ENCODE measurements at regions not wholly inside any gene's neighbourhood (a gene's known extent, or its start where the extent isn't known, plus 50 kb on each side); places are given as distances from the start of the nearest gene placed in this dataset.

- Histone ChIP-seq H3K36me3 (ENCODE audit: control insufficient read depth, insufficient read depth, low read length) (no peaks in the 10 kb centered on the region), H3K79me2 (ENCODE audit: control insufficient read depth, insufficient read depth, low read length) (no peaks in the 10 kb centered on the region), H3K27me3 (ENCODE audit: control insufficient read depth, insufficient read depth, low read length) (no peaks in the 10 kb centered on the region), H3K4me3 (replicated peaks in 1 of 4; ENCODE audit: control extremely low read depth in 1 of 4, insufficient read depth in 1 of 4, low read depth in 3 of 4, low read length in 4 of 4) (no peak overlapping the region), H3K9ac (ENCODE audit: insufficient read depth, low read length) (no peak overlapping the region), H3K4me2 (ENCODE audit: extremely low read depth, insufficient read depth, low read length) (no peak overlapping the region), H4K20me1 (ENCODE audit: control insufficient read depth, extremely low read depth, insufficient read depth, low read length) (no peaks in the 10 kb centered on the region), H3K4me1 (ENCODE audit: control insufficient read depth, extremely low read depth, insufficient read depth, low read length) (no peaks in the 10 kb centered on the region), H3K27ac (ENCODE audit: insufficient read depth, low read length) (no peak overlapping the region), H2AFZ (ENCODE audit: low read length) (no peak overlapping the region), H3K9me3 (ENCODE audit: control insufficient read depth, insufficient read depth, low read depth, low read length) (no peaks in the 10 kb centered on the region)
- TF ChIP-seq CTCF (conservative IDR thresholded peaks at IDR 0.05 in 1 of 2, IDR thresholded peaks at IDR 0.05 in 1 of 2; ENCODE audit: low read depth in 1 of 2, low read length in 2 of 2) (no peak), EZH2 (IDR thresholded peaks at IDR 0.05; ENCODE audit: low read length, missing control alignments) (no peak)
- no peak for DNase-seq (ENCODE audit: low read depth in 2 of 2)
Measured at GRCh38 chr17:33892717-33893591, 362.1 kb upstream of the CCL2 start.

GRCh38 chr17:33895491-33895890, 359.6 kb upstream of the CCL2 start:
- no peaks in the 10 kb centered on the region for H3K79me2 ChIP-seq (ENCODE audit: control insufficient read depth, insufficient read depth, low read length)
- no peak overlapping the region for H2AFZ ChIP-seq (ENCODE audit: low read length)
- H3K36me3 ChIP-seq (ENCODE audit: control insufficient read depth, insufficient read depth, low read length): no peaks in the 10 kb centered on the region
- no peaks in the 10 kb centered on the region for H3K9me3 ChIP-seq (ENCODE audit: control insufficient read depth, insufficient read depth, low read depth, low read length)
- no peaks in the 10 kb centered on the region for H3K4me1 ChIP-seq (ENCODE audit: control insufficient read depth, extremely low read depth, insufficient read depth, low read length)
- H3K27ac ChIP-seq (ENCODE audit: insufficient read depth, low read length): no peak overlapping the region
- no peak overlapping the region for H3K4me3 ChIP-seq (replicated peaks in 1 of 4; ENCODE audit: control extremely low read depth in 1 of 4, insufficient read depth in 1 of 4, low read depth in 3 of 4, low read length in 4 of 4)
- no peak overlapping the region for H3K9ac ChIP-seq (ENCODE audit: insufficient read depth, low read length)
- TF ChIP-seq EZH2 (IDR thresholded peaks at IDR 0.05; ENCODE audit: low read length, missing control alignments): no peak
- no peak for TF ChIP-seq CTCF (conservative IDR thresholded peaks at IDR 0.05 in 1 of 2, IDR thresholded peaks at IDR 0.05 in 1 of 2; ENCODE audit: low read depth in 1 of 2, low read length in 2 of 2)
- DNase-seq (ENCODE audit: low read depth in 2 of 2): no peak
- no peak overlapping the region for H3K4me2 ChIP-seq (ENCODE audit: extremely low read depth, insufficient read depth, low read length)
- H4K20me1 ChIP-seq (ENCODE audit: control insufficient read depth, extremely low read depth, insufficient read depth, low read length): no peaks in the 10 kb centered on the region
- no peaks in the 10 kb centered on the region for H3K27me3 ChIP-seq (ENCODE audit: control insufficient read depth, insufficient read depth, low read length)

DNA sequence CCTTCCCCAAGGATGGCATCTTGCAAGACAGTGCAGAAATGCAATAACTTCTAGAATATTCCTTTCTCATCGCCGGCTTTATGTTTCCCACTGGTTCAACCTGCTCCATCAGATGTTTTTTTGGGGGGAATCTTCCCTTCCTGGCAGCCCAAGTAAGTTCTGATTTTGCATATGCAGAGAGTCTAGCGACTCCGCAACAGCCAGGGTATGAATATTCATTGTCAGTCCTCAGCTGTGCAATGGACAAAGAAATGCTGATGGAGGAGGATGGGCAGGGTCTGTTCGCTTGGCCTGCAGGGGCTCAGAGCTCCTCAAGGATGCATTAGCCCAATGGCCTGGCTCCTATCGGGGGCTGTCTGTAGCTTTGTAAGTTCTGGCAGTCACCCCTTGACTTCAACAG, 358.8 kb upstream of the CCL2 start:
- no peak overlapping the region for H3K9ac ChIP-seq (ENCODE audit: insufficient read depth, low read length)
- no peaks in the 10 kb centered on the region for H3K27me3 ChIP-seq (ENCODE audit: control insufficient read depth, insufficient read depth, low read length)
- TF ChIP-seq EZH2 (IDR thresholded peaks at IDR 0.05; ENCODE audit: low read length, missing control alignments): no peak
- no peak for TF ChIP-seq CTCF (conservative IDR thresholded peaks at IDR 0.05 in 1 of 2, IDR thresholded peaks at IDR 0.05 in 1 of 2; ENCODE audit: low read depth in 1 of 2, low read length in 2 of 2)

More for the DNA sequence above, 358.8 kb upstream of the CCL2 start:
- no peak overlapping the region for H3K4me2 ChIP-seq (ENCODE audit: extremely low read depth, insufficient read depth, low read length)
- no peaks in the 10 kb centered on the region for H3K79me2 ChIP-seq (ENCODE audit: control insufficient read depth, insufficient read depth, low read length)
- no peaks in the 10 kb centered on the region for H3K4me1 ChIP-seq (ENCODE audit: control insufficient read depth, extremely low read depth, insufficient read depth, low read length)
- no peaks in the 10 kb centered on the region for H3K9me3 ChIP-seq (ENCODE audit: control insufficient read depth, insufficient read depth, low read depth, low read length)
- no peak overlapping the region for H3K27ac ChIP-seq (ENCODE audit: insufficient read depth, low read length)
- H3K36me3 ChIP-seq (ENCODE audit: control insufficient read depth, insufficient read depth, low read length): no peaks in the 10 kb centered on the region
- no peak for DNase-seq (ENCODE audit: low read depth in 2 of 2)
- H2AFZ ChIP-seq (ENCODE audit: low read length): no peak overlapping the region
- no peak overlapping the region for H3K4me3 ChIP-seq (replicated peaks in 1 of 4; ENCODE audit: control extremely low read depth in 1 of 4, insufficient read depth in 1 of 4, low read depth in 3 of 4, low read length in 4 of 4)
- no peaks in the 10 kb centered on the region for H4K20me1 ChIP-seq (ENCODE audit: control insufficient read depth, extremely low read depth, insufficient read depth, low read length)

Measured in fibroblast of lung (primary cell).